IPS-18a (cell line): ENCODE measurements at regions not wholly inside any gene's neighbourhood (a gene's known extent, or its start where the extent isn't known, plus 50 kb on each side); places are given as distances from the start of the nearest gene placed in this dataset.
"Not testable (repeated sequence)": the region's sequence is repeated elsewhere in the genome, so short reads cannot be mapped to it uniquely, and the experiment has no call there.

Experiments
- H3K27ac ChIP-seq: one replicate; pipeline ENCODE4 v1.5.1; 2013; ENCODE audit warnings: low read length
- H3K27me3 ChIP-seq: one replicate; pipeline ENCODE4 v1.6.1; 2013; ENCODE audit warnings: mild to moderate bottlenecking, low read length; ENCODE audit not compliant: control insufficient read depth, insufficient read depth
- H3K36me3 ChIP-seq: one replicate; pipeline ENCODE4 v1.6.1; 2013; ENCODE audit warnings: low read depth, low read length; ENCODE audit not compliant: control insufficient read depth
- H3K4me1 ChIP-seq: one replicate; pipeline ENCODE4 v1.6.1; 2013; ENCODE audit warnings: low read depth, low read length; ENCODE audit not compliant: control insufficient read depth
- H3K4me3 ChIP-seq: one replicate; pipeline ENCODE4 v1.5.1; 2013; ENCODE audit warnings: low read length
- H3K9ac ChIP-seq: one replicate; pipeline ENCODE4 v1.6.1; 2013; ENCODE audit warnings: mild to moderate bottlenecking, low read length, moderate library complexity
- H3K9me3 ChIP-seq: one replicate; pipeline ENCODE4 v1.6.1; 2013; ENCODE audit warnings: low read depth, low read length; ENCODE audit not compliant: control insufficient read depth

GRCh38 chr11:23212807-23213206 is 352.5 kb upstream of the CCDC179 start:
- H3K9ac ChIP-seq, result no peak overlapping the region

GRCh38 chr11:23217072-23217471 is 356.8 kb upstream of the CCDC179 start:
- no peak overlapping the region for H3K9ac ChIP-seq
- no peaks in the 10 kb centered on the region for H3K9me3 ChIP-seq
- no peaks in the 10 kb centered on the region for H3K27me3 ChIP-seq
- no peaks in the 10 kb centered on the region for H3K4me1 ChIP-seq
- H3K4me3 ChIP-seq, result no peak overlapping the region
- no peaks in the 10 kb centered on the region for H3K36me3 ChIP-seq
- H3K27ac ChIP-seq, result no peak overlapping the region

More at GRCh38 chr11:23212807-23213206, 352.5 kb upstream of the CCDC179 start:
- Histone ChIP-seq H3K27ac (no peak overlapping the region), H3K36me3 (no peaks in the 10 kb centered on the region), H3K9me3 (no peaks in the 10 kb centered on the region), H3K4me3 (no peak overlapping the region), H3K27me3 (no peaks in the 10 kb centered on the region), H3K4me1 (no peaks in the 10 kb centered on the region)

- H3K9ac ChIP-seq, H3K4me3 ChIP-seq, H3K27me3 ChIP-seq, H3K36me3 ChIP-seq, H3K27ac ChIP-seq, H3K4me1 ChIP-seq, H3K9me3 ChIP-seq: not testable (repeated sequence)
These were observed 359.8 kb upstream of the CCDC179 start for GRCh38 chr11:23220086-23220485.

GRCh38 chr11:23221366-23221765 is 361.1 kb upstream of the CCDC179 start:
- Histone ChIP-seq H3K4me3 (no peak overlapping the region), H3K4me1 (no peaks in the 10 kb centered on the region), H3K9me3 (no peaks in the 10 kb centered on the region), H3K27ac (no peak overlapping the region), H3K36me3 (no peaks in the 10 kb centered on the region), H3K9ac (no peak overlapping the region), H3K27me3 (no peaks in the 10 kb centered on the region)

GRCh38 chr11:23226331-23227077 is 366.2 kb upstream of the CCDC179 start:
- Histone ChIP-seq H3K4me1 (no peaks in the 10 kb centered on the region), H3K27ac (no peak overlapping the region), H3K9me3 (no peaks in the 10 kb centered on the region)

GRCh38 chr11:23227078-23227445 is 366.8 kb upstream of the CCDC179 start:
- no peak overlapping the region for H3K27ac ChIP-seq
- no peak overlapping the region for H3K9ac ChIP-seq
- peaks cover 3% of the 10 kb centered on the region for H3K4me1 ChIP-seq
- H3K9me3 ChIP-seq, result no peaks in the 10 kb centered on the region
- no peaks in the 10 kb centered on the region for H3K36me3 ChIP-seq
- no peak overlapping the region for H3K4me3 ChIP-seq
- H3K27me3 ChIP-seq, result no peaks in the 10 kb centered on the region

More at GRCh38 chr11:23226331-23227077, 366.2 kb upstream of the CCDC179 start:
- no peak overlapping the region for H3K9ac ChIP-seq
- H3K27me3 ChIP-seq, result no peaks in the 10 kb centered on the region
- H3K4me3 ChIP-seq, result no peak overlapping the region
- H3K36me3 ChIP-seq, result no peaks in the 10 kb centered on the region

- H3K36me3 ChIP-seq, result no peaks in the 10 kb centered on the region
- no peak overlapping the region for H3K4me3 ChIP-seq
- no peak overlapping the region for H3K9ac ChIP-seq
- no peak overlapping the region for H3K27ac ChIP-seq
- no peaks in the 10 kb centered on the region for H3K27me3 ChIP-seq
- peaks cover 3% of the 10 kb centered on the region for H3K4me1 ChIP-seq
- no peaks in the 10 kb centered on the region for H3K9me3 ChIP-seq
These were observed 372.4 kb upstream of the CCDC179 start for GRCh38 chr11:23232652-23233051.

- Histone ChIP-seq H3K27me3 (no peaks in the 10 kb centered on the region), H3K4me3 (no peak overlapping the region)
These were observed 372.8 kb upstream of the CCDC179 start for GRCh38 chr11:23233075-23233474.

GRCh38 chr11:23236826-23237555 is 376.7 kb upstream of the CCDC179 start:
- no peak overlapping the region for H3K9ac ChIP-seq
- H3K36me3 ChIP-seq, result no peaks in the 10 kb centered on the region
- no peak overlapping the region for H3K27ac ChIP-seq

More at GRCh38 chr11:23233075-23233474, 372.8 kb upstream of the CCDC179 start:
- Histone ChIP-seq H3K27ac (no peak overlapping the region), H3K36me3 (no peaks in the 10 kb centered on the region), H3K9me3 (no peaks in the 10 kb centered on the region), H3K4me1 (peaks cover 3% of the 10 kb centered on the region), H3K9ac (no peak overlapping the region)

GRCh38 chr11:23252426-23252825 is 392.2 kb upstream of the CCDC179 start:
- no peaks in the 10 kb centered on the region for H3K4me1 ChIP-seq
- H3K4me3 ChIP-seq, result no peak overlapping the region
- H3K27me3 ChIP-seq, result no peaks in the 10 kb centered on the region
- H3K36me3 ChIP-seq, result no peaks in the 10 kb centered on the region
- no peak overlapping the region for H3K9ac ChIP-seq
- H3K27ac ChIP-seq, result no peak overlapping the region
- H3K9me3 ChIP-seq, result no peaks in the 10 kb centered on the region

More at GRCh38 chr11:23236826-23237555, 376.7 kb upstream of the CCDC179 start:
- Histone ChIP-seq H3K9me3 (no peaks in the 10 kb centered on the region), H3K4me3 (no peak overlapping the region), H3K4me1 (peaks cover under 1% of the 10 kb centered on the region), H3K27me3 (no peaks in the 10 kb centered on the region)

GRCh38 chr11:23257088-23257487 is 396.8 kb upstream of the CCDC179 start:
- Histone ChIP-seq H3K27me3 (no peaks in the 10 kb centered on the region), H3K9ac (no peak overlapping the region), H3K4me3 (no peak overlapping the region), H3K4me1 (no peaks in the 10 kb centered on the region), H3K27ac (no peak overlapping the region), H3K9me3 (no peaks in the 10 kb centered on the region), H3K36me3 (no peaks in the 10 kb centered on the region)

- Histone ChIP-seq H3K9me3 (no peaks in the 10 kb centered on the region), H3K27me3 (no peaks in the 10 kb centered on the region), H3K36me3 (no peaks in the 10 kb centered on the region), H3K4me1 (no peaks in the 10 kb centered on the region), H3K27ac (no peak overlapping the region), H3K9ac (no peak overlapping the region), H3K4me3 (no peak overlapping the region)
These were observed 397.3 kb upstream of the CCDC179 start for GRCh38 chr11:23257556-23257955.
